ENCODE measurements at regions not wholly inside any gene's neighbourhood (a gene's known extent, or its start where the extent isn't known, plus 50 kb on each side); places are given as distances from the start of the nearest gene placed in this dataset.

DNA sequence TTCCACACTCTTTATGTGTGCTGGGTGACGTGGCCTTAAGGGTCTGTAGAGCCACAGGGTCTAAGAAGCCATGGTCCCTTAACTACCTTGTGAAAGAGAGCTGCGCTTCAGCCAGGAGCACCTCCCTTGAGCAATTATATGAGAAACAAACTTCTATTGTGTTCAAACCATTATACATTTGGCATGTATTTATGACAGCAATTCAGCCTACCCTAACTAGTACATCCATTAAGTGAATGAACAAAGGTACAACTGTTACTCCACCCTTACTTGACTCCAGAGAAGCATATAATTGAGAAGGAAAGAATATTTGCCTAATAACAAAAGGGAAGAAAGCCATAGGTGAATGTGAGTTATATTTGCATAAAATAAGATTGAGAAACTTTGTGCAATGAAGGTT, 69.8 kb upstream of the BOC start:
- no peak for DNase-seq

DNA sequence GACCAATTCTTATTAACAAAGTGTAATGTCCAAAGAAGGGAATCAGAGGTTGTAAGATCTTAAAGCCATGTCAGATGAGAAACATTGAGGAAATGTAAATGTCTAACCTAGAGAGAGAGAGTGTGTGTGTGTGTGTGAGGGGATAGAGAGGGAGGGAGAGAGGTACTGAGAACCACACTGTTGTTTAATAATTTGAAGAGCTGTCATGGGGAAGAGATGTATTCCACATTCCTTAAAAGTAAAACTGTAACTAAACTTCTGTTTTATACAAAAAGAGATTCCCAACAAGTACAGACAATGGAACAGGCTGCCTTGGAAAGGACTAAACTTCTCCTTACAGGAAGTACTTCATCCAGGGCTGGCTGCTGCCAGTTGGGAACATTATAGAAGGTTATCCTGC, 68.9 kb upstream of the BOC start:
- DNase-seq: peak; percentile 69

DNA sequence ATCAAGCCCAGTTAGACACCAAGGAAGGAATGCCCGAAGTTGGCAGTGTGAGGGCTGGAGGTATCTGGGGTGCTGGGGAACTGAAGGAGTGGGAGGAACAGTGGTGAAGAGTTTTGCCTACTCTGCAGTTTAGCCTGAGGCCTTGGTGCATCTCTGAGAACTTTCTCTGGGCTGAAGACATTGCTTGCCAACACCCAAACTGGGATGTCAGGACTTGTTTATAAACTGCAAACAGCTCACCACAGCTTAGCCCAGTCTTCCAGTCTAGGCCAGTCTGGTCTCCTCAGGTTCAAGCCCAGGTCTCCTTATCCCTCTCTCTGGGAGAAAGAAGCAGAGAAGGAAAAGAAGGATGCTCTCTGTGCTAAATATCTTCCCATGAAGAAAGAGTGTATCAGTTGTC, 68.0 kb upstream of the BOC start:
- DNase-seq: no peak

DNA sequence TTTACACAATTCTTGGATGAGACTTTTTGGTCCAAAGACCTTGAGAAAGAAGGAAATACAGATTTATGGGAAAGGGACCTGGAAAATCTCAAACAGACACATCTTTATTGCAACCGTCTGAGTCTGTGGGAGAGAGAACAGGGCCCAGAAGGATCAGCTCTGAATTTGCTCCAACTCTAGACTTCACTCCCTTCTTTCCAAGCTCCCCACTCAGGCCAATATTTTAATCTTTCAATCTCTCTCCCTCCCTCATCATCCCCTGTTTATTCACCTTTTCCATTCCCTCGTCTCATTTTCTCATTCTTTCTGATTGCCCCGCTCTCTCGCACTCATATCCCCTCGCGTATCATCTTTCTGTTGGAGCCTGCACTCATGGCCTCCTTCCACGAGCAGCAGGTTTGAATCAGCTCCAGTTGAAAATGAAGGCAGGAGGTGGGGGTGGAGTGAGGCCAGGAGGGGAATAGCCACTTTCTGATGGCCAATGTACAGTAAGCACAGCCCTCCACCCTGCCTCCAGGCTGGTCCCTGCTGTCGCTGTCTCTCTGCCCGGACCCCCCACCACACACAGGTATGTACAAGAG, 63.6 kb upstream of the BOC start:
- DNase-seq: no peak

DNA sequence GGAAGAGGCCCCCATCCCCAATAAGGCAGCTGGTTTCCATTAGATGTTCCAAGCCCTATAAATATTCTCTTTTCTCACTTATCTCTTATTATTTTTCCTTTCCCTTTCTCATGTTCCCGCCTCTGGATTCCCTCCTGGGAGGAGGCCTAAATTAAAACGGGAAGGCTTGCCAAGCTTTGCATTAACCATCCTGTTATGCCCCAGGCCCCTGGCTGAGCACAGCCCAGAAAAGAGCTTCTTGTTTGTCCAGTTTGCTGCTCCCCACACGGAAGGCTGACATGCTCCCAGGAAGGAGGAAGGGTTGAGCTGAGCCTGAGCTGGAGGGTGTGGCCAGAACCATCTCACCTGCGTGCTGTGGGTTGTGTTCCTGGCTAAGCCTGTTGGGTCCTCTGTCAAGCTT, 63.1 kb upstream of the BOC start:
- DNase-seq: no peak

DNA sequence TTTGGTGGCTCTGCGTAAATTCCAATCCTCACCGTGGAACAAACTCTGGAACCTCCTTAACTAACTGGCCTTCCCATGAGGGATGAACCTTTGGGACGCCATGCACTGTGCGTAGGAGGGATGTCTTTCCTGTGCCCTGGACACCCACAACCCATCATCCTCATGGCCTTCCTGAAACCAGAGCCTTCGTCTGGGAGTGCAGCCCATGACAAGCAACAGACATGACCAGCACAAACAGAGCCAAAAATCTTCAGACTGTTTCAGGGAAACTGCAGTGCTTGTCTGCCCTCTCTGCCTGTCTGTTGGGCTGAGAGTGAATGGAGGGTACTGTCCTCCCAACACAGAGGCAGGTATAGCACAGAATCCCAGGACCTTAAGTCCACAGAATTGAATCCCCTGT, 61.1 kb upstream of the BOC start:
- DNase-seq: no peak

DNA sequence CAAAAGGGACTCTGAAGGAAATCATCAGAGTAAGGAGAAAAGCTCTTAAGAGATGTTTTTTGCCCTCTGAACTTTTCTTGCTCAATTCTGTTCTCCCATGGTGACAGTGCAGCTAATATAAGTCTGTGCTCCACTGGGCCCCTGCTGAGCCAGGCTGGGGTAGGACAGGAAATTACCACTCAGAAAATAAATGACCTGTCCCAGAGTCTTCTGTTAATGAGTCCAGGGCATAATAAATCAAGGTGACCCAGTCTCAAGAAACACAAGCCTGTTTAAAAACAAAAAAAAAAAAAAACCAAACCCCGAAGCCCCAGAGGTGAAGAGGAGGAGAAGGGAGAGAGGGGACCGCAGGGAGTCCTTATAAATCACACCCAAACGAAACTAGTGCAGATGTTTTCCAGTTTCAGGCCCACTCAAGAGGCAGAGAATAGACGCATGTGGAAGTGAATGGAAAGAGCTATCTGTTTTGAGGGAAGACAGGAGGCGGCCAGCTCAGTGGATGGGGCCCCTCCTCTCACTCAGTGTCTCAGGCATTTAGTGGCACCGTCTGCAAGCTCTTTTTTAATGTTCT, 59.8 kb upstream of the BOC start:
- no peak for DNase-seq

DNA sequence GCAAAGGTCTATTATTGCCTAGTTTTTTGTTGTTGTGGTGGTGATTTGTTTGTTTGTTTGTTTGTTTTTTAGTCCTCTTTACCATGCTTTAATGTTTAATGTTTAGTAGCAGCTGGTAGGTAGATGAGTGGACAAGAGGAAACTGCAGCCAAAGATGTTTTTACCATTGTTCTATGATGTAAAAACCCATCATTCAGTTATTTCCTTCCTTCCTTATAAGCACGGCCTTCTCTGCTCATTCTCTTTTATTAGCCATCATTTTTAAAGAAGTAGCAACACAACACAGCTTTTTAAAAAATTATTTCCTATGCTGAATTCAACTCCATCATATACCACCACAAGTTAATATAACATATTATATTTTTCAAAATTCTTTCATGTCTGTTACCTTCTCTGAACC, 58.5 kb upstream of the BOC start:
- DNase-seq: no peak

DNA sequence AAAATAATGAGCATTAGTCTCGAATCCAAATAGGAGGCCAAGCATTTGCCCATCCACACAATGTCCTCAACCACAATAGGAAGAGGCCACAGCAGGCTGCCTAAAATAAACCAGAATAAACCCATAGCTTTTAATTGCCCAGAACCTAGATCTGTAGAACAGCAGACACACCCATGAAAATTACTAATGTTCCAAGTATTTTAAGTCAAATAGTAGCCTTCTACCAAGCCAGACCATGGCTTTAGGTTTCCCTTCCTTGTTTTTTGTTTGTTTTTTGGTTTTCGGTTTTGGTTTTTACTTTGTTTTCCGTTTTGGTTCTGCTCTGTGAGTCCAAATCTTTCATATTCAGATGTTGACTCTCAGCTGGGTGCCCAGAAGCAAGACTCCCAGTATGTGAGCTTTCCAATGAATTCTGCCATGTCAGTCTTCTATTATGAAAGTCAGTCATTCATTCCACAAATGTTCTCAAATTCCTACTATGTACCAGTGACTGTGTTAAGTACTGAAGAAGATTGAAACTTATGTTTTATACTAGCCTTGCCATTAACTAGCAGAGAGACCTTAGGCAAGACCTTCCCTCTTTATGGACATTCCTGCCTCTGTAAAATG, 57.8 kb upstream of the BOC start:
- no peak for DNase-seq

DNA sequence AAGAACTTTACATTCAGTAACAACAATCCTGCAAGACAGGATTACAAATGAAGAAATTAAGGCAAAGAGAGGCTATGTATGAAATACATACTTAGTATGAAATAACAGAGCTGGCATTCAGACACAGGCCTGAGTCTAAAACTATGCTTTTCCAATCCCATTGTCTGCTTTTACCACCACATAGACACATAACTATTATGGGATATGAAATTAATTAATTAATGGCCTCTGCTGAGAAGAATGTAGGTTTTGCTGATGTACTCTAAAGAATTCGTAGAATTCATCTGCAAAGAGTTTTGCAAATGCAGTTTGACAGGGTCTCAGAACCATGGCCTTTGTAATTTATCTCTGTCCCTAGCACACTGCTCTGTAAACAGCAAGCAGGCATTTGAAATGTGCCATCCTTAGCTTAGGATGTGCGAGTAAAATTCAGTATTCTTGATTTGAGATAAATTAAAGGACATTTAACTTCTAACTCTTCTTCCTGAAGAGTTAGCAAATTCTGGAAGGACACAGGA, 54.5 kb upstream of the BOC start:
- no peak for DNase-seq

DNA sequence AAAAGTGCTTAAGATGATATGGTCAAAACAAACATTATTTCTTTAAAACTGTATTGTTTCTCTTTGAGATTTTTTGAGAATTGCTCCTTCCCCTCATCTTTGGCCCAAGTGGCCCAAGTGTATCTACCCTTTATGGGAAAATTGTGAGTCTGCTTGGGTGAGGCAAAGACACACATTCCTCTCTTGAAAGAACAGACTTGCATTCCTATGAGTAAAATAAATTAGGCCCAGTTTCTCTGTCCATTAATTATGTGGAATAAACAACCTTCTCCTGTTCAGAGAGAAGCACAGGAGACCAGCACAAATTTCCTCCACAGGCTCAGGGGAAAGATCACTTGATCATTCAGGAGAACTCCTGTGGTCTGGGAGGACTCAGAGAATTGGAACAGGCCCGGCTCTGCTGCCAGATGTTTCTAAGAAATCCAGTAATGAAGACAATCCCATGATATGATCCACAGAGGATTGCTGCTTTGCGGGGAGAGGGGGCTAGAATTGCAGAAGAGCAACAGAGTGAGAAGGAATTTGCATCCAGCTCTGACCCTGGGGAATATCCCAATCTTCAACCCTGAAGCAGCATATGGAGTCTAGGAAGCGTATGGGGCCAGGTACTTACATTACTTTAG, 53.8 kb upstream of the BOC start:
- DNase-seq: no peak

DNA sequence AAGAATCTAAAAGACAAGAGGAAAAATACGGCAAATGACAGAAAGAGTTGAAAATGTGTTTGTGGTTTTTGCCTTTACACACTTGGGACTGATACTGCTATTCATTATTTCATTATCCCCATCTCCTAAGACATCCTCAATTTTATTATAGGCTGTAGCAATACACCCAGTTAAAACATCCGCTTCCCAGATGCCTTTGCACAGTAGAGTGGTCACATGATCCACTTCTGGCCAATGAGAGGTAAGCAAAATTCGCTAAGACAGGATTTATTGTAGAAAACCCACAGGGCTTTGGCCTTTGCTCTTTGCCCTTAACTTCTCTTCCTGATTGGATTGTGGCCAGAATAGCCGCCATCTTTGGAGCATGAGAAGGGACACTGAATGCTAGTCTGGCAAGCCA, 53.2 kb upstream of the BOC start:
- DNase-seq: no peak
